SW 1271 (cell line): ENCODE measurements at regions not wholly inside any gene's neighbourhood (a gene's known extent, or its start where the extent isn't known, plus 50 kb on each side); places are given as distances from the start of the nearest gene placed in this dataset.

Experiments used
- DNase-seq, 2 experiments: peaks; one replicate each; lab custom pipeline; 2025; lab: John Stamatoyannopoulos, UW

- DNase-seq: no peak
Observed at GRCh38 chr6:153873541-153873940, 165.5 kb upstream of the OPRM1 start.

DNA sequence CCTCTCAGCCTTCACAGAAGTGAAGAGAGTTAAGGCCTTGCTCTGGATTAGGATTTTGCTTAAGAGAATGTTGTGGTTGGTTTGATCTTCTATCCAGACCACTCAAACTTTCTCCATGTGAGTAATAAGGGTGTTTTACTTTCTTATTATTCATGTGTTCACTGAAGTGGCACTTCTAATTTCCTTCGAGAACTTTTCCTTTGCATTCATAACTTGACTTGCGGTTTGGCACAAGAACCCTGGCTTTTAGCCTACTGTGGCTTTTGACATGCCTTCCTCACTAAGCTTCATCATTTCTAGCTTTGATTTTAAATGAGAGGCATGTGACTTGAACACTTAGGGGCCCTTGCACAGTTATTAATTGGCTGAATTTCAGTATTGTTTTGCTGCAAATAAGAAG is 166.1 kb upstream of the OPRM1 start:
- no peak for DNase-seq

- no peak for DNase-seq
Observed at GRCh38 chr6:153862927-153863326, 176.1 kb upstream of the OPRM1 start.

DNA sequence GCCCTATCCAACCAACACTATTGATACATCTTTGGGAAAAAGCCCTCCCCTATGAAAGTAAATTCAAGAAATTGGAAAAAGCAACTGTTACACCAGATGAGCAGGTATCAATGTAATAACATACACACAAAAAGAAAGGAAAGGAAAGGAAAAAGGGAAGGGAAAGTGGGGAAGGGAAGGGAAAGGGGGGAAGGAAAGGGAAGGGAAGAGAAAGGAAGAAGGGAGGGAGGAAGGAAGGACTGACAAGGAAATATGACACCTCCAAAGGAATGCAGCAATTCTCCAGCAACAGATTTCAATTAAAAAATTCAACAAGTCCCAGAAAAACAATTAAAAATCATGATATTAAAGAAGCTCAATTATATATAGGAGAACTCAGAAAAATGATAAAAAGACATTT is 176.9 kb upstream of the OPRM1 start:
- DNase-seq: no peak

GRCh38 chr6:153858529-153858928 is 180.5 kb upstream of the OPRM1 start:
- no peak for DNase-seq

DNA sequence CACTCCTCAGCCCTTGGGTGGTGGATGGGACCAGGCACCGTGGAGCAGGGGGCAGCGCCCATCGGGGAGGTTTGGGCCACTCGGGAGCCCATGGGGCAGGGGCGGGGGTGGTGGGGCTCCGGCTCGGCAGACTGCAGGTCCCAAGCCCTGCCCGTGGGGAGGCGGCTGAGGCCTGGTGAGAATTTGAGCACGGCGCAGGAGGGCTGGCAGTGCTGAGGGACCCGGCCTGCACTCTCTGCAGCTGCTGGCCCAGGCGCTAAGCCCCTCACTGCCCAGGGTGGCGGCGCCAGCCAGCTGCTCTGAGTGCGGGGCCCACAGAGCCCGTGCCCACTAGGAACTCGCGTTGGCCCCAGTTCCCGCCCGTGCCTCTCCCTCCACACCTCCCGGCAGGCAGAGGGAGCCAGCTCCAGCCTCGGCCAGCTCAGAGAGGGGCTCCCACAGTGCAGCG is 182.1 kb upstream of the OPRM1 start:
- DNase-seq: no peak

DNA sequence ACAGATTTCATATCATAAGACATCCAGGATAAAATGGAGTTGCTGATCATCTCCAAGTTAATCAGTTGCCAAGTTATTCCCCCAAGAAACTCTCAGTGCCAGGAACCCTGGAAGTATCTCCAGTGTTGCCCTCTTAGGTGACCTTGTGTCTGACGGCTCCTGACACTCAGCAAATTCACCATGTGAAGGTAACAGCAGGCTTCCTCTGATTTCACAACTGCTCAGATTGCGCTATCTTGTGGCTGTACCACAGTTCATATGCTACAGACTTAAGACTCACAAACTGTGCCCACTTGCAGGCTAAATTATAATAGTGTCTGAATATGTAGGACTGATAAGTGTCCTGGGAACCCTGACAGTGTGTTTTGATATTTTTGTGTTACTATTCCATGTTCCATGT is 186.6 kb upstream of the OPRM1 start:
- DNase-seq: no peak

DNA sequence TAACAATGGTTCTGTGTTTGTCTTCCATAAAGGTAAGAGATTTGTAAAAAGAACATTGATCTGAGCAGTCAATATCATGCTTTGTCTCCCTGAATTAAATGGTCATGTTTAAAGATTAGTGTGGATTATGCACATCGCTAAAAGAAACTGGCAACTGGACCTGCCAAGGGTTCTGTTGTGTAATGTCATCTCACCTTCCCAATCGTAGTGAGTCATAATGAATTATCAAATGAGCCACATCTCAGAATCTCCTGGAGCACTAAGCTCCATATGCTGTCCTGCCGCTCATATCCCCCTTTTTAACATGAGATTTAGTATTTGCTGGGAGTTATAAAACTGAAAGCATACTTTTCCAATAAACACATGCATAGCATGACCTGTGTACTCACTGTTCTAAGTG is 187.0 kb upstream of the OPRM1 start:
- DNase-seq: no peak

DNA sequence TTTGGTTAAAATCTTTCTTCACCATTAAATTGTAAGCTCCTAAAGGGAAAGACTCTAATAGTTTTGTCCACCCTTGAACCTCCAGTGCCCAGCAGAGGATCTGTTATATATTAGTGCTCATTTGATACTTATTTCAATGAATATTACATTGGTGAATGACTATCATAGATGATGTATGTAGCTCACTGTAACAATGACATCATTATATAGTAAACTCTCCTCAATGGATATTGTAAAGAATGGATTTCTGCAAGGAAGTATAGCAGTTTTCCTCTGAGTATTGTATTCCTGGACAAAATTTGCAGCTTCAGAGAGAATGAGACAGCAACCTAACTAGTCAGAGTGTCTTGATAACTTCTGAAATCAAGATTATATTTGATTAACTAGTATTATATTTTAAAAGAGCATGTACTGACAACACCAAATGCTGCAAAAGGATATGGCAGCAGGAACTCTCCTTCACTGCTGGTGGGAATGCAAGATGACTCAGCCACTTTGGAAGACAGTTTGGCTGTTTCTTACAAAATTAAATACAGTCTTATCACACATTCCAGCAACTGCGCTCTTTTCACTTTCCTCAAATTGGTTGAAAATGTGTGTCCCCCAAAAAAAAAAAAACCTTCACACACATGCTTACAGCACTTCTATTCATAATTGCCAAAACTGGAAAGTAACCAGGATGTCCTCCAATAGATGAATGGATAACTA is 189.8 kb upstream of the OPRM1 start:
- no peak for DNase-seq

DNA sequence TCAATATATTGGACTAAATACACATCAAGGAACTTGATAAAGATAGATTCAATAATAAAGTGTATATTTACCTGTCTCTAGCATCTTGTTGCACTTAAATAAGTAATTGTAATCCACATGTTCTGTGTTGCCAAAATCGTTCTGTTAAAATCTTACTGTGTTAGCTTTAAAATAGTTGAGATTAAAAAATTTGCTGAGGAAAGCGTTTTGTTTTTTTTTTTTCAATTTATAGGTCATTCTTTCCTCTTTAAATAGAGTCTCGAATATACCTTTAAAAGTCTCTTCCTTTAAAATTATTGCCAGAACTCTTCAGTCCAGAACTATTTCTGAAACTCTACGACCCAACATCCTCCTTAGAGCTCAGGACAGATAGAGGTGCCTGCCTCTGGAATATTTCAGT is 195.6 kb upstream of the OPRM1 start:
- no peak for DNase-seq

DNA sequence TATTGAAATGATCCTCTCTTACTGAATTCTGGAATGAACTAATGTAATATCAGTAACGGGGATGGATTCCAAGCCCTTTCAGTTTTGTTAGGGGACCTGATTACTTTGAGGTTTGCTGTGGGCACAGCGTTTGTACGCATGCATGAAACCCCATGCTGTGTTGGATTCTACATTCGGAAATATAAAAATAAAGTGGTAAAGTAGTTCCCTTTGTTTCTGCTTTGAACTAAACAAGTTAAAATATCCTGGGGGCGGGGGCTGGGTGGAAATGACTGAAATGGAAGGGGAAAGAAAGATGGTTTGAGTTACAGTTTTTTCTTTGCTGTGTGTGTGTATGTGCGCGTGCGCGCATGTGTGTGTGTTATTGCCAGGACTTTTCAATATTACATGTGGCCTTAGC is 196.5 kb upstream of the OPRM1 start:
- no peak for DNase-seq

- no peak for DNase-seq
Observed at GRCh38 chr6:153840039-153840850, 198.8 kb upstream of the OPRM1 start.

DNA sequence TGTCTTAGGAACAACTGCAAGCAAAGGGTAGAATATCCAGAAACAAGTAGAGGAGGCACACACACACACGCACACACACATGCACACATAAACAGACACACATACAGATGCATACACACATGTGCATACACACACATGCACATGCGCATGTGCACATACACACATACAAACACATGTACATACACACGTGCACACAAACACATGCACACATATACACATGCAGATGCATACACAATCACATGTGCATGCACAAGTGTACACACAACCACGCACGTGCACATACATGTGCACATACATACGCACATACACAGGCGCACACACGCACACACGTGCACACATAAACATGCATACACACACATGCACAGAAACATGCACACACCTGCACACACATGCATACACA is 206.5 kb upstream of the OPRM1 start:
- DNase-seq: no peak

GRCh38 chr6:153831350-153832078 is 207.5 kb upstream of the OPRM1 start:
- no peak for DNase-seq

DNA sequence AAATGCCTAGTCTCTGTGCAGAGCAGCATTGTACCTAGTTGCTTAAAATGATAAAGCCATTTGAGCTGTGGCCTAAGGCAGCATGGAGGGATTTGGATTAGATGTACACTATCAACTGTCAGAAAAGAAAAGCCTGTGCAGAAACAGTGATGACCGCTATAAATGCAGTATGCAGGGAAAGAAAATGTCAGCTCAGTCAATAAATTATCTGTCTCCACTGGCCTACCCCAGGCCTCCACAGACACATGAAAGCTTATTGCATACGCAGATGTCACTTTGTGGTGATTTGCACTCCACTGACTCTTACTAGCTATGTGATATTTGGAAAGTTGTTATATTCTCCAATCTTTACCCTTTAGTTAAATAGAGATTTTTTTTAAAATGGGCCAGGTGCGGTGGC is 221.9 kb upstream of the OPRM1 start:
- no peak for DNase-seq

GRCh38 chr6:153816366-153816765 is 222.7 kb upstream of the OPRM1 start:
- no peak for DNase-seq

GRCh38 chr6:153814136-153814535 is 224.9 kb upstream of the OPRM1 start:
- no peak for DNase-seq

DNA sequence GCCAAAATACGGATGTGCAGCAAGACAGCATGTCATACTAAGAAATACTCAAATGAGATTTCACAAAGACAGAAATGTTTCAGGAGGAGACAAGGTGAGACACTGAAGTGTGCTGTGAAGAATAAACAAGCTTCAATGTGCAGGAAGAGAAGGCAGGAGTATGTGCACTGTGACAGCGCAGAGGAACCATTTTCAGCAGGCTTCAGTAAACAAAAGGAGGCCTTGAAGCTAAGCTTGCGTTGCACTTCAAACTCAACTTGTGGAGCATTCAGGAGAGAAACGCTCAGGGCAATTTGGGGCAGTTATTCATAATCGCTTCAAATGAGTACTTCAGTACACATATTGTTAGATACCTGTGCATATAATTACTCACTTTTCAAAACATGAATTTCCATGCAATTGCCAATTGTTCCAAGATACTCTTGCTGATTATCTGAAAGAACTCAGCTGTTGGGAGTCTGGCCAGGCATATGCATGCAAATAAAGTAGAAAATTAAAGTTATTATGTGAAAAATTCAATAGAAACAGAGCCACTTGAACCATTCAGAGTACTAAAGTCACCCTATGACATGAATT is 234.2 kb upstream of the OPRM1 start:
- no peak for DNase-seq

DNA sequence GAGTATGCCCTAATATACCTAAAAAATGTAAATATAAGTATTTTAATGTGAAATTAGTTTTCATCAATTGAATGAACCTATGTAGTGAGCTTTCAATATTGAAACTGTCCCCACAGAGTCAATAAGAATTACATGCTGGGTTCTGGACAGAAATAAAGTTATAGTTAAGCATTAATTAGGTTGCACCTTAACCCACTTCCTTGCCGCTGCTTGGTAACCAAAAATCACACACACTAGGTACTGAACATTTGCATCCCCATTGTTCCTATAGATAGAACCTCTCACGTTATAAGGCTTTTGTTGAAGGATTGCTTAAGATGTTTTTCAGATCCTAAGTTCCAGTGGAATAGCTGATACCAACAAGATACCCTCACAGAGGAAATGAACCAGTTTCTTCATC is 237.1 kb upstream of the OPRM1 start:
- DNase-seq: no peak

GRCh38 chr6:153800580-153801188 is 238.4 kb upstream of the OPRM1 start:
- DNase-seq: no peak

DNA sequence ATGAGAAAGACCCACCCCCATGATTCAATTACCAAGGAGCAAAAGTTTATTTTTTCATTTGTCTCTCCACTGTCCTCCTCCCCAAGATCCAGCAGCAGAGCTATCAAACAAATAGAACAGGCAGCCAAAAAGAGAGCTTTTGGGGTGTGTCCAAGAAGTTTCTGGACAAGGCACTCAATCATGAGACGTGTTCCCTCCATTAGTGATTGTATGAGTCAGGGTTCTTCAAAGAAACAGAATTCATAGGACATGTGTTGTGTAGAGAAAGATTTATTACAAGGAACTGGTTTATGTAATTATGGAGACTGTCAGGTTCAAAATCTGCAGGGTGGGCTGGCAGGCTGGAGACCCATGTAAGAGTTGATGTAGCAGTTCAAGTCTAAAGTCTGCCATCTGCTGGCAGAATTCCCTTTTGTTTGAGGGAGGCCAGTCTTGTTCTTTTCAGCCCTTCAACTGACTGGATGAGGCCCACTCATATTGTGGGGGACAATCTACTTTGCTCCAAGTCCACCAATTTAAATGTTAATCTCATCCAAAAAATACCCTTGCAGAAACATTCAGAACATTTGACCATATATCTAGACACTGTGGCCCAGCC is 248.1 kb upstream of the OPRM1 start:
- peak in 1 of 2 experiments; percentile 7 for DNase-seq

DNA sequence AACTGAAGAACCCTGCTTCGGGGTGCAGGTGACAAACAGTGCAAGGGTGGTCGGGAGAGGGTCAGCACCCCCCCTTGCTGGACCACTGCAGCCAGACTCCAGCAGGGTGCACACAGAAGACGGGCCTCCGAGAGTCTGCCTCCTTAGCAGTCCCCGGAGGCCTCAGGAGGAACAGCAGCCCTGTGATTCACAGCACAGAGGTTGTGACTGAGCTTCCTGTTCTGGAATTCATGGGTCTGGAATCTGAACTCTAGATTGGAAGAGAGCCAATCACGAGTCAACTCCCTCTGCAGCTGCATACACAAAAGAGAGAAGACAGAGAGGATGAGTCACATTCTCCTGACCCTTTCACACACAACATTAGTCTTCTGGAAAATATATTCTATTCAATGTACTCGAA is 249.0 kb upstream of the OPRM1 start:
- DNase-seq: peak; percentile 48 to 55
